Chondrocyte (in vitro differentiated cells): ENCODE measurements at regions not wholly inside any gene's neighbourhood (a gene's known extent, or its start where the extent isn't known, plus 50 kb on each side); places are given as distances from the start of the nearest gene placed in this dataset.

Experiments used
- DNase-seq: peaks from one replicate; pipeline ENCODE4 v3.0.0; 2021; ENCODE audit warnings: mixed read lengths, low spot score
- H3K27ac Mint-ChIP-seq: one replicate; pipeline ENCODE4 v1.8.0; 2021; ENCODE audit warnings: mild to moderate bottlenecking, moderate library complexity, mixed read lengths; ENCODE audit not compliant: unreplicated experiment
- H3K27me3 Mint-ChIP-seq: 2 replicates; pipeline ENCODE4 v1.8.0; 2021; ENCODE audit warnings: low read depth, mixed read lengths
- H3K36me3 Mint-ChIP-seq: 2 replicates; pipeline ENCODE4 v1.8.0; 2021; ENCODE audit warnings: low read depth, mixed read lengths
- H3K4me1 Mint-ChIP-seq: 2 replicates; pipeline ENCODE4 v1.8.0; 2021; ENCODE audit warnings: low read depth, mild to moderate bottlenecking, mixed read lengths
- H3K4me3 Mint-ChIP-seq: one replicate; pipeline ENCODE4 v1.8.0; 2021; ENCODE audit warnings: mild to moderate bottlenecking, moderate library complexity, mixed read lengths; ENCODE audit not compliant: unreplicated experiment
- H3K9me3 Mint-ChIP-seq: 2 replicates; pipeline ENCODE4 v1.8.0; 2021; ENCODE audit warnings: low read depth, mixed read lengths
- TF ChIP-seq, protein P1 (sequence below): fragments of 200-600 bp; sonication (generic); IDR thresholded peaks from 2 replicates; pipeline ENCODE4 v1.5.0; 2021; ENCODE audit warnings: antibody characterized with exemption, mild to moderate bottlenecking, moderate library complexity

DNA sequence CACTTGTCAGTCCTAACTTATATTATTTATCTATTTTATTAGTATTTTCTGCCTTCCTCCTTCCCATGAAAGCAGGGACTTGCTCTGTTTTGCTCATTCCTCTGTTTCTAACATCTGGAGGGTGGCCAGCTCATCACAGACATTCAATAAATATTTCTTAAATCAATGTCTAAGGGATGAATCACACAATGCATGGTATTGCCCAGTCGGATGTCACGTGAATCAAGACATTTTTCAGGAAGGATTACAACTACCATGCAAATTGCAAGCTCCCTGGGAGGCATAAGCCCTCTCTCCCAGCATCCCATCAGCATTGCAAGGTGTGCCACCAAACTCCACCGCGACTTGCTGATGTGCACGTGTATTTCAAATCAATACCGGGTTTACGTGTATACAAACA is 146.6 kb upstream of the RNF32 start:
- no peaks in the 10 kb centered on the region for H3K27me3 Mint-ChIP-seq
- no peaks in the 10 kb centered on the region for H3K4me1 Mint-ChIP-seq
- no peak overlapping the region for H3K4me3 Mint-ChIP-seq
- TF ChIP-seq, protein P1, sequence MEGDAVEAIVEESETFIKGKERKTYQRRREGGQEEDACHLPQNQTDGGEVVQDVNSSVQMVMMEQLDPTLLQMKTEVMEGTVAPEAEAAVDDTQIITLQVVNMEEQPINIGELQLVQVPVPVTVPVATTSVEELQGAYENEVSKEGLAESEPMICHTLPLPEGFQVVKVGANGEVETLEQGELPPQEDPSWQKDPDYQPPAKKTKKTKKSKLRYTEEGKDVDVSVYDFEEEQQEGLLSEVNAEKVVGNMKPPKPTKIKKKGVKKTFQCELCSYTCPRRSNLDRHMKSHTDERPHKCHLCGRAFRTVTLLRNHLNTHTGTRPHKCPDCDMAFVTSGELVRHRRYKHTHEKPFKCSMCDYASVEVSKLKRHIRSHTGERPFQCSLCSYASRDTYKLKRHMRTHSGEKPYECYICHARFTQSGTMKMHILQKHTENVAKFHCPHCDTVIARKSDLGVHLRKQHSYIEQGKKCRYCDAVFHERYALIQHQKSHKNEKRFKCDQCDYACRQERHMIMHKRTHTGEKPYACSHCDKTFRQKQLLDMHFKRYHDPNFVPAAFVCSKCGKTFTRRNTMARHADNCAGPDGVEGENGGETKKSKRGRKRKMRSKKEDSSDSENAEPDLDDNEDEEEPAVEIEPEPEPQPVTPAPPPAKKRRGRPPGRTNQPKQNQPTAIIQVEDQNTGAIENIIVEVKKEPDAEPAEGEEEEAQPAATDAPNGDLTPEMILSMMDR = no peak
- no peaks in the 10 kb centered on the region for H3K36me3 Mint-ChIP-seq
- no peak for DNase-seq
- H3K27ac Mint-ChIP-seq = no peak overlapping the region
- no peaks in the 10 kb centered on the region for H3K9me3 Mint-ChIP-seq

DNA sequence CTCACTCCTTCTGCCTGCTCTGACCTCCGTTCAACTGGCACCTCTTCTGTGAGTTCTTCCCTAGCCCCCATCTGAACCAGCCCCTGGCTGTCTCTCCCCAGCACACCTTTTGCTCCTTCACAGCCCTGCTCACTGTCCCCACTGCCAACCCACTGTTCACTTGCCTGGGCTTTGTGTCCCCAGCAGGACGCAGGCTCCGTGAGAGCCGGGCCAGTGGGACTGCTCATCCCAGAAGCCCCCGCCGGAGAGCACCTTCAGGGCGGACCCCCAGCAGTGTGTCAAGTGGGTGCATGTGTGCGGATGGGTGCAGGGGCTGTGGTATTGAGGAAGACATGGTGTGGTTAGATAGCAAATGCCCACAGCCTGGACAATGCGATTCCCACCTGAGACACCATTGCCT is 148.4 kb upstream of the RNF32 start:
- H3K4me3 Mint-ChIP-seq = no peak overlapping the region

DNA sequence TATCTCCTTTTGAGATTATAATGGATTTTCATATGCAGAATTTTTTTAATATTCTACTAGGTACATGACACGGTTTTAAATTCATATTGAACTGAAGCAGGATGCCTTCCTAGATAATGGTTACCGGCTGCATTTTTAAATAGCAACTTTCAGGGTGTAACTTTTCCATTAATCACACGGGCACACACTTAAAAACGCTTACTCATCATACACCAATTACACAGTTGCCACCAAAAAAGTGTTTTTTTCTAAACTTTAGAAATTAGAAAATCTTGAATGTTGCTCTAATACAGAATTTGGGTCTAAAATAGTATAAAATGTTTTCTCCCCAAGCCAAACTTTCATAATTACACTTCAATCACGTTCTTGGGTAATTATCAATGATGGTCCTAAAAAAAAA is 149.1 kb upstream of the RNF32 start:
- Mint-ChIP-seq H3K9me3 (no peaks in the 10 kb centered on the region), H3K27me3 (peaks cover 3% of the 10 kb centered on the region), H3K4me3 (no peak overlapping the region), H3K27ac (no peak overlapping the region), H3K4me1 (no peaks in the 10 kb centered on the region), H3K36me3 (no peaks in the 10 kb centered on the region)
- TF ChIP-seq, protein P1 = no peak
- DNase-seq = no peak

More for the DNA sequence above, 148.4 kb upstream of the RNF32 start:
- H3K4me1 Mint-ChIP-seq = no peaks in the 10 kb centered on the region
- H3K27me3 Mint-ChIP-seq = peaks cover 3% of the 10 kb centered on the region
- TF ChIP-seq, protein P1 = no peak
- DNase-seq = no peak
- H3K9me3 Mint-ChIP-seq = no peaks in the 10 kb centered on the region
- no peak overlapping the region for H3K27ac Mint-ChIP-seq
- H3K36me3 Mint-ChIP-seq = no peaks in the 10 kb centered on the region

DNA sequence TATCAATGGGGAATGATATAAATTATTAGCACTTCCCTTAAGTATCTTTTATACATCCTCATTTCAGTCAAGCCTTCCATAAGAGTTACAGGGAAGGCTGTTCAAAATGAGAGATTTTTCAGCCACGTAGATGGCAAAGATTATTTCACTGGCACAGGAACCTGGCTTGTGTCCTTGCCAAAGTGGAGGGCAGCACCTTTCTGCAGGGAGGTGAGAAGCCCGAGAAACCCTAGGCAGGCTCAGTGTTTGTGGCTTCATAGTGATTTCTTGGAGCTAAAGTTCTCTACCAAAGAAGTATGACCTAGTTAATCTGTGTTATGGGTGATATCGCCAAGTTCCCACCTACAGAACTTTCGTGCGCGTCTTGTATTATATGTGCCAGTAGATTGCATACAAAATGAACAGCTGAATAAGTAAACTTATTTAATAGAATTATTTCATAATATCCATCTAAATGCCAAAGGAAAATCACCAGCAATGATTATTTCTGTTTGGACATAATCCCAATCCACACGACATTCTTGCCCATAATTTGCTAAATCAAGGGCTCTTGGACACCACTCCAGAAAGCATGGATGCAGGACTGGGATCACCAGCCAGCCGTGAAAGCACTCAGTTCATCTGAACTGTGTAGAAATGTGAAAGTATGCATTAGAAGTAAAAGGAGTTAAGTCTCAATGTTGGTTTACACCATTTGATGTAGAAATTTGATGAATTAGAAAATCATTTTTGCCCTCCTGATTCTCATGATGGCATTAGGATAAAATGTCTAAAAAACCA is 150.4 kb upstream of the RNF32 start:
- no peaks in the 10 kb centered on the region for H3K36me3 Mint-ChIP-seq
- H3K4me1 Mint-ChIP-seq = no peaks in the 10 kb centered on the region
- peaks cover 3% of the 10 kb centered on the region for H3K27me3 Mint-ChIP-seq

DNA sequence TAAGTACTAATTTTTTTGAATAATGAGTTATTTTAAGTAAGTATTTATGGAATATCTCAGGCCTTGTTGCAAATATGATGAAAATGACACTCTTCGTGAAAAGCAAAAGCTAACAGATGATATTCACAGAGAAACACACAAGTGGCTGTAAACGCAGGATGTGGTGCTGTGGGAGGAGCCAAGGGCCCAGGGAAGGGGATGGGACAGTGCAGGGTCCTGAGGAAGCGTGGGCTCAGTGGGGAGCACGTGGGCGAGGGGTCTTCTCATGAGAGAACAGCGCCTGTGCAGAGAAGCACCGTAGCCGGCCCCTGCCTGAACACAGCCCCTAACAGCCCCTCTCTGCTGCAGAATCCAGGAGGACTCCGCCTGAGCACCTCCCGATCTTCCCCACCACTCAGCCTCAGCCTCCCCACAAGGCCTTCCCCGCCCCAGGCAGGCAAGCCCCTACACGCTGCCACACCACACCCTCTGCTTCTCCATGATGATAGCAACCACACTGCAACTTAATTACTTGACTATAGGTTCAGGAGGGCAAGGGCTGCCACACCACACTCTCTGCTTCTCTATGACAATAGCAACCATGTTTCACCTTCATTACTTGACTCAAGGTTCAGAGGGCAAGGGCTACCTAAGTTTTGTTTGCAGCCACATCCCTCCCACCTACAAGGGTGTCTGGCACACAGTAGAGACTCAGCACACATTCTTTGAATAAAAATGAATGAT is 152.6 kb upstream of the RNF32 start:
- H3K9me3 Mint-ChIP-seq = no peaks in the 10 kb centered on the region
- H3K27ac Mint-ChIP-seq = no peak overlapping the region
- H3K27me3 Mint-ChIP-seq = peaks cover 3% of the 10 kb centered on the region
- no peak overlapping the region for H3K4me3 Mint-ChIP-seq
- no peak for DNase-seq
- TF ChIP-seq, protein P1 = no peak
- no peaks in the 10 kb centered on the region for H3K36me3 Mint-ChIP-seq
- H3K4me1 Mint-ChIP-seq = no peaks in the 10 kb centered on the region

More for the DNA sequence above, 150.4 kb upstream of the RNF32 start:
- Mint-ChIP-seq H3K27ac (no peak overlapping the region), H3K4me3 (no peak overlapping the region), H3K9me3 (no peaks in the 10 kb centered on the region)
- TF ChIP-seq, protein P1 = no peak
- DNase-seq = no peak
